OCI-LY3 (cell line): ENCODE measurements at regions not wholly inside any gene's neighbourhood (a gene's known extent, or its start where the extent isn't known, plus 50 kb on each side); places are given as distances from the start of the nearest gene placed in this dataset.

ENCODE experiments used
- H2AFZ ChIP-seq: fragments of 200-600, 300-600 bp; shearing (Covaris generic); 2 replicates; pipeline ENCODE4 v1.6.0; 2014; ENCODE audit warnings: antibody characterized with exemption, low read depth, low read length
- H3K27ac ChIP-seq: fragments of 200-600, 300-600 bp; sonication (generic); 2 replicates; pipeline ENCODE4 v1.5.1; 2014; ENCODE audit warnings: mild to moderate bottlenecking, low read length, moderate library complexity, mixed read lengths
- H3K27me3 ChIP-seq: fragments of 200-600, 300-600 bp; sonication (generic); 2 replicates; pipeline ENCODE4 v1.6.1; 2014; ENCODE audit warnings: low read depth, low read length, mixed read lengths
- H3K36me3 ChIP-seq: fragments of 200-600, 300-600 bp; sonication (generic); replicated peaks from 2 replicates; pipeline ENCODE3; 2014; ENCODE audit warnings: low read depth, low read length, mixed read lengths
- H3K4me1 ChIP-seq: fragments of 300-600, 200-600 bp; sonication (generic); 2 replicates; pipeline ENCODE4 v1.6.1; 2014; ENCODE audit warnings: low read length, mixed read lengths
- H3K4me2 ChIP-seq: fragments of 200-600, 300-600 bp; sonication (generic); 2 replicates; pipeline ENCODE4 v1.6.1; 2014; ENCODE audit warnings: low read length, mixed read lengths
- H3K4me3 ChIP-seq: fragments of 300-600, 200-600 bp; sonication (generic); 2 replicates; pipeline ENCODE4 v1.5.1; 2014; ENCODE audit warnings: antibody characterized with exemption, mild to moderate bottlenecking, low read length, moderate library complexity
- H3K79me2 ChIP-seq: fragments of 300-600, 200-600 bp; shearing (Covaris generic); 2 replicates; pipeline ENCODE4 v1.6.1; 2014; ENCODE audit warnings: mild to moderate bottlenecking, low read length, mixed read lengths
- H3K9ac ChIP-seq: fragments of 300-600, 200-600 bp; shearing (Covaris generic); 2 replicates; pipeline ENCODE4 v1.6.0; 2014; ENCODE audit warnings: mild to moderate bottlenecking, low read length, moderate library complexity
- H3K9me3 ChIP-seq: fragments of 200-600, 300-600 bp; shearing (Covaris generic); 2 replicates; pipeline ENCODE4 v1.6.1; 2014; ENCODE audit warnings: low read length, mixed read lengths; ENCODE audit not compliant: insufficient read depth
- H4K20me1 ChIP-seq: fragments of 200-600, 300-600 bp; sonication (generic); 2 replicates; pipeline ENCODE4 v1.6.1; 2016; ENCODE audit warnings: low read length, mixed read lengths; ENCODE audit not compliant: insufficient read depth
- CTCF ChIP-seq: fragments of 200-600, 300-600 bp; sonication (generic); IDR thresholded peaks from 2 replicates; pipeline ENCODE4 v1.5.1; 2014; ENCODE audit warnings: antibody characterized with exemption, low read length, low read depth
- EZH2phosphoT487 ChIP-seq: fragments of 200-600 bp; shearing (Covaris generic); IDR thresholded peaks from 2 replicates; pipeline ENCODE4 v1.6.1; 2018; ENCODE audit warnings: antibody characterized with exemption, mixed run types, low read depth

DNA sequence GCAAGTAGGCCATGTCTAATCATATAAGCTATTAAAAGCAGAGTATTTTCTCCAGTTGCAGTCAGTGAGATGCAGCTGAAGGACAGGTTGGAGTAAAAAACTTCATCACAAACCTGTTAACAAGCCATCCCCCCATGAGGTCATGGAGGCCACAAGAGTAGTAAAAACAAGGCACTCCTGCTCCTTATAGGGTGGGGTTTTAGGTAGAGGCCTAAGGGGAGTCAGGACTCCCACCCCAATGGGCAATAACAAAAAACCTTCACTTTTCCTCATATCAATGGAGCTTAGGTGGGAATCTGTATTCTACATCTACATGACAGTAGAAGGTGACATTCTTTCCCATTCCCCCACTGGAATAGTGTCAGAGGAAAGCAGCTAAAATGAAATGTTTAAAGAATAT is 428.1 kb upstream of the KHDRBS2 start:
- H3K79me2 ChIP-seq = no peaks in the 10 kb centered on the region
- H3K27ac ChIP-seq = no peak overlapping the region
- no peak overlapping the region for H2AFZ ChIP-seq
- H3K36me3 ChIP-seq = no peaks in the 10 kb centered on the region
- H3K4me1 ChIP-seq = no peaks in the 10 kb centered on the region
- no peaks in the 10 kb centered on the region for H3K27me3 ChIP-seq
- no peaks in the 10 kb centered on the region for H3K9me3 ChIP-seq
- TF ChIP-seq EZH2phosphoT487 (no peak), CTCF (no peak)
- H4K20me1 ChIP-seq = no peaks in the 10 kb centered on the region
- no peak overlapping the region for H3K4me2 ChIP-seq
- H3K9ac ChIP-seq = no peak overlapping the region
- no peak overlapping the region for H3K4me3 ChIP-seq

DNA sequence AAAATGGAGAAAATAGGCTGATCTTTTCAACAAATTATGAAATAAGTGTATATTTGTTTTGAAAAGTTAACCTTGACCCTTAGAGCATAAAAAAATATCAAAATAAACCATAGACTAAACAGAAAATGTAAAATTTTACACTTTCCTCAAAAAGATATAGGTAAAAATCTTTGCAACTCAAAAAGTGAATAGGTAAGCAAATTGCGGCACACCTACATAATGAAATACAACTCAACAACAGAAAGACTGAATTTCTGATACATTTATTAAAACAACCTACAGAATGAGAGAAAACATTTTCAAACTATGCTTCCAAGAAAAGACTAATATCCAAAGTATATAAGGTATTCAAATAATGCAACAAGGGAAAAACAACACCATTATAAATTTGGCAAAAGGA is 425.7 kb upstream of the KHDRBS2 start:
- Histone ChIP-seq H3K36me3 (no peaks in the 10 kb centered on the region), H4K20me1 (no peaks in the 10 kb centered on the region), H3K4me3 (no peak overlapping the region), H3K9me3 (no peaks in the 10 kb centered on the region), H3K27ac (no peak overlapping the region), H3K4me1 (no peaks in the 10 kb centered on the region), H3K9ac (no peak overlapping the region), H3K27me3 (no peaks in the 10 kb centered on the region), H3K79me2 (no peaks in the 10 kb centered on the region), H2AFZ (no peak overlapping the region), H3K4me2 (no peak overlapping the region)
- TF ChIP-seq EZH2phosphoT487 (no peak), CTCF (no peak)

- H3K4me3 ChIP-seq = no peak overlapping the region
- H3K79me2 ChIP-seq = no peaks in the 10 kb centered on the region
- H3K27me3 ChIP-seq = no peaks in the 10 kb centered on the region
- H2AFZ ChIP-seq = no peak overlapping the region
- no peak overlapping the region for H3K4me2 ChIP-seq
- no peaks in the 10 kb centered on the region for H3K9me3 ChIP-seq
- no peak for TF ChIP-seq CTCF
- no peak for TF ChIP-seq EZH2phosphoT487
- no peak overlapping the region for H3K9ac ChIP-seq
- no peaks in the 10 kb centered on the region for H3K4me1 ChIP-seq
- H3K27ac ChIP-seq = no peak overlapping the region
- H4K20me1 ChIP-seq = no peaks in the 10 kb centered on the region
- no peaks in the 10 kb centered on the region for H3K36me3 ChIP-seq
These were observed 421.9 kb upstream of the KHDRBS2 start for GRCh38 chr6:62707914-62708313.

DNA sequence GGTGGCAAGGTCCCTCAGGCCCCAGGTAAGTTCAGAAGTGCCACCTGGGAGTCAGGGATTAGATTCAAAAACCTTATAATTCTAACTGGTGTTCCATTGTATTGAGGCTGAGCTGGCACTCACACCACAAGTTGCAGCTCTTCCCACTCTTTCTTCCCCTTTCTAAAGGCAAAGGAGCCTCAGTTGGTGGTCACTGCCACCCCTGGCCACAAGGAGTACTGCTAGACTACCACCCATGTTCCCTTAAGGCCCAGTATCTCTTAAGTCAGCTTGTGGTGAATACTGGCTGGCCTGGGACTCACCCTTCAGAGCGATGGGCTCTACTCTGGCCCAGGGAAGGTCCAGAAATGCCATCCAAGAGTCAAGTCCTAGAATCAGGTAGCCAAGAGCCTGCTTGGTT is 421.1 kb upstream of the KHDRBS2 start:
- Histone ChIP-seq H3K79me2 (no peaks in the 10 kb centered on the region), H3K9ac (no peak overlapping the region), H4K20me1 (no peaks in the 10 kb centered on the region), H2AFZ (no peak overlapping the region), H3K4me1 (no peaks in the 10 kb centered on the region), H3K9me3 (no peaks in the 10 kb centered on the region), H3K27me3 (no peaks in the 10 kb centered on the region), H3K36me3 (no peaks in the 10 kb centered on the region), H3K27ac (no peak overlapping the region), H3K4me3 (no peak overlapping the region), H3K4me2 (no peak overlapping the region)
- TF ChIP-seq EZH2phosphoT487 (no peak), CTCF (peak; percentile 13; the same call in 1 of the 2 replicates)
